ENCODE measurements at regions not wholly inside any gene's neighbourhood (a gene's known extent, or its start where the extent isn't known, plus 50 kb on each side); places are given as distances from the start of the nearest gene placed in this dataset.

GRCh38 chr10:30705625-30706149 is 76.1 kb upstream of the LYZL2 start:
- no peak for TF ChIP-seq USF2 (IDR thresholded peaks at IDR 0.05; ENCODE audit: low read depth, low read length)
- no peak for TF ChIP-seq USF2 (CRISPR knock-in tag; IDR thresholded peaks at IDR 0.05; ENCODE audit: borderline replicate concordance)
- no peak for TF ChIP-seq ZNF629 (CRISPR knock-in tag; conservative IDR thresholded peaks at IDR 0.05)
- TF ChIP-seq EP300 (IDR thresholded peaks at IDR 0.05; ENCODE audit: low read depth in 2 of 2, low read length in 2 of 2) = no peak
- TF ChIP-seq EP300 (CRISPR knock-in tag; IDR thresholded peaks at IDR 0.05; ENCODE audit: borderline replicate concordance) = no peak
- TF ChIP-seq TAF1 (CRISPR knock-in tag; IDR thresholded peaks at IDR 0.05) = no peak
- no peak for TF ChIP-seq POLR2G (IDR thresholded peaks at IDR 0.05; ENCODE audit: low read depth, low read length)

All from HepG2 (cell line).